Small intestine (tissue), 7 donors: ENCODE measurements at regions not wholly inside any gene's neighbourhood (a gene's known extent, or its start where the extent isn't known, plus 50 kb on each side); places are given as distances from the start of the nearest gene placed in this dataset.

Experiments
- DNase-seq, 2 donors: peaks; one replicate each; pipeline versions ENCODE4 v3.0.0 to v3.0.0-alpha.2; 2013
- FAIRE-seq: peaks from 2 replicates; lab custom pipeline; 2012; peaks lifted over from hg19 to GRCh38; lab: Jason Lieb, UNC
- H3K27ac ChIP-seq, 3 donors: one replicate each; pipeline ENCODE4 v1.5.1; 2013; ENCODE audit warnings: low read length in 2 of 3, mild to moderate bottlenecking in 2 of 3, control low read depth in 1 of 3, inconsistent platforms in 1 of 3, low read depth in 1 of 3, moderate library complexity in 1 of 3
- H3K27me3 ChIP-seq, 3 donors: one replicate each; pipeline ENCODE4 v1.6.1; 2013; ENCODE audit warnings: low read length in 3 of 3, inconsistent platforms in 1 of 3; ENCODE audit not compliant: control insufficient read depth in 3 of 3, insufficient read depth in 3 of 3
- H3K36me3 ChIP-seq, 3 donors: one replicate each; pipeline ENCODE4 v1.6.1; 2013; ENCODE audit warnings: low read length in 3 of 3, inconsistent platforms in 1 of 3, low read depth in 1 of 3, mild to moderate bottlenecking in 1 of 3, moderate library complexity in 1 of 3; ENCODE audit not compliant: control insufficient read depth in 3 of 3, insufficient read depth in 2 of 3
- H3K4me1 ChIP-seq, 3 donors: one replicate each; pipeline ENCODE4 v1.6.1; 2013; ENCODE audit warnings: low read length in 2 of 3, inconsistent platforms in 1 of 3, low read depth in 1 of 3, mild to moderate bottlenecking in 1 of 3, moderate library complexity in 1 of 3; ENCODE audit not compliant: control insufficient read depth in 3 of 3, insufficient read depth in 2 of 3
- H3K4me3 ChIP-seq, 3 donors: one replicate each; pipeline ENCODE4 v1.5.1; 2013; ENCODE audit warnings: low read length in 3 of 3, control low read depth in 1 of 3, inconsistent platforms in 1 of 3, low read depth in 1 of 3, mild to moderate bottlenecking in 1 of 3, moderate library complexity in 1 of 3
- H3K9me3 ChIP-seq, 2 donors: one replicate each; pipeline ENCODE4 v1.6.1; 2013; ENCODE audit warnings: low read depth in 1 of 2, low read length in 1 of 2; ENCODE audit not compliant: control insufficient read depth in 2 of 2, insufficient read depth in 1 of 2
- WGBS, 3 donors: extraction: QIAGEN DNeasy Blood & Tissue Kit; methylation state at CpG; one replicate each; pipeline ENCODE4 v1.1.7; 2013; 5-methylcytosine and 5-hydroxymethylcytosine counted together
- donor health status: healthy with polysubstance abuse.
- donor health status: control.
- donor health status: control.
- donor health status: Bipolar disorder and iron deficiency.
- donor health status: healthy.

GRCh38 chr2:103012590-103012989, 250.8 kb downstream of the TMEM182 start:
- no peak for FAIRE-seq
- 78 to 85% (median 79%) methylated on average over 3 of the region's 3 CpGs for WGBS, 3 donors

GRCh38 chr2:103025056-103025455, 263.2 kb downstream of the TMEM182 start:
- H3K4me3 ChIP-seq, result no peak overlapping the region
- H3K9me3 ChIP-seq, result no peaks in the 10 kb centered on the region
- H3K36me3 ChIP-seq, result no peaks in the 10 kb centered on the region
- FAIRE-seq (no peak), DNase-seq (no peak)
- no peaks in the 10 kb centered on the region for H3K27me3 ChIP-seq
- 73 to 80% (median 74%) methylated on average over 1 of the region's 1 CpG for WGBS, 3 donors
- no peak overlapping the region for H3K27ac ChIP-seq
- no peaks in the 10 kb centered on the region for H3K4me1 ChIP-seq

More at GRCh38 chr2:103012590-103012989, 250.8 kb downstream of the TMEM182 start:
- no peak for DNase-seq
- Histone ChIP-seq H3K36me3 (no peaks in the 10 kb centered on the region), H3K9me3 (no peaks in the 10 kb centered on the region), H3K4me3 (no peak overlapping the region), H3K4me1 (no peaks in the 10 kb centered on the region), H3K27ac (no peak overlapping the region), H3K27me3 (no peaks in the 10 kb centered on the region)

- Histone ChIP-seq H3K36me3 (no peaks in the 10 kb centered on the region), H3K4me3 (no peak overlapping the region), H3K4me1 (no peaks in the 10 kb centered on the region), H3K27ac (no peak overlapping the region), H3K27me3 (no peaks in the 10 kb centered on the region), H3K9me3 (no peaks in the 10 kb centered on the region)
- FAIRE-seq (no peak), DNase-seq (no peak)
- 64 to 72% (median 67%) methylated on average over 2 of the region's 2 CpGs for WGBS, 3 donors
Observed at GRCh38 chr2:103028181-103028580, 266.4 kb downstream of the TMEM182 start.
